GM19023 (cell line): ENCODE measurements at regions not wholly inside any gene's neighbourhood (a gene's known extent, or its start where the extent isn't known, plus 50 kb on each side); places are given as distances from the start of the nearest gene placed in this dataset.
A peak's percentile ranks its signal among the peaks of the same experiment; 100 is the strongest.

Source experiments
- ATAC-seq: cut with Tn5 transposase; IDR thresholded peaks from one replicate; pipeline ENCODE4 v1.9.1; 2021; ENCODE audit warnings: mild to moderate bottlenecking, moderate library complexity; ENCODE audit not compliant: unreplicated experiment

DNA sequence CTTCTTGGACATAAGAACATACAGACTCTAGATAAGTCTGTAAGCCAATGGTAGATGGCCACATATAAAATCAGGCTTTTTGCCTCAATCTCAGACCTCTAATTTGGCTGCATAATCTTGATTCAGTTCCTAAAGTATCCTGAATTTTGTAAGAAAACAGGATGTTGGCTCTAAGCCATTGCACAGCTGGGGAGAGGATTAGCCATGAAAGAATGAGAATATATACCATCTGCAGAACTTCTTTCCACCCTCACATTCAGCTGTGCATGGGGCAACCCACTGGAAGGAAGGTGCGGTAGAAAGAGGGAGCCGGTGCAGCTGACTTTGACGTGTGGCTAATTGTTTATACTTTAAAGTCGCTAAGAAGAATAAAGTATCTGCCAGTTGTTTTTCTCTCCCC, 1061.6 kb upstream of the FAM98A start:
- ATAC-seq: no peak

DNA sequence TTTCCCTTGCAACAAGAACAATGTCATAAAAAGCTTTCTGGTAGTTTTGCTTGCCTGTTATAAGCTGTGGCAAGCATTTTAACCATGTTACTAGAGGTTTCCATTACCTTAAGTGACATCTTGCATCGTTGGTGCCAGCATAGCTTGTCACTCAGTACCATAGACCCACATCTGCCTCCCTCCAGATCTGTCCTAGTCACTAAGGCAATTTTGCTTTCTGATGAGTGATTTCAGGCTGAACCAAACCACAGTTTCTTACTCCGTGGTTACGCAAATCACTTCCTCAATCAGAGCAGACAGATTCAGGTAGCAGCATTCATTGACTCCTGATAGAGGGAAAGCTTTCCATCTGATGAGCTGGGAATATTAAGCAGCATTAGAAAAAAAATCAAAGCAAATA, 1057.5 kb upstream of the FAM98A start:
- ATAC-seq: peak; percentile 85

DNA sequence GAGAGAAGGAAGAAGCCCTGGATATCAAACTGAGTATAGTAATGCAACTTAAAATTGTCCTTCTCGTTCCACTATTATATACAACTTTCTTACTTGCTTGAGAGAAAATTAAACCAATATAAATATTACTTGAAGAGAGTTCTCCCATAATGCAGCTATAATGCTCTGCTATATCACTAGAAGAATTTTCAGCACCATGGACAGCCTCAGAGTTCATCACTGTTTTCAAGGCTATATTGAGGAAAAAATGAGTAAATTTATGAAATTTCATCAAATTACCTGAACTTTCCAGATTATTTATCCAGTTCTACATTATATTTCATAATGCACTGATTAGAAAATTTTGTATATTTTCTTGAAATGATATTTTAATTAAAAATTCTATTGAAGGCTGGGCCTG, 1053.5 kb upstream of the FAM98A start:
- no peak for ATAC-seq

DNA sequence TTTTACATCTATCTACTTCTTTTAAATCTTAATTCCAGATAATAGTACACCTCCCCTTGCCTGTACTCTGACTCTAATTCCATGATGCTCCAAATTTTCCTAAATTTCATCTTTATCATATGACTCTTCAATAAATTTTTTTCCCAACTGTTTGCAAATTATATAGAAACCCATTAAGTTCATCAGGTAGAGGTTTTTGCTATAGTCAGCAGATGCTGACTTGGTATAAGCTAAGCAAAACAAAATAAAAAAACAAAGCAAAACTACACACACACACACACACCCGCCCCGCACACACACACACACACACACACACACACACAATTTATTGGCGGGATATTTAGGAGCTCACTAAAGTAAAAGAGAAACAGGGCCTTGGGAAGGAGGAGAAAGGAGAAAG, 1047.8 kb upstream of the FAM98A start:
- no peak for ATAC-seq

DNA sequence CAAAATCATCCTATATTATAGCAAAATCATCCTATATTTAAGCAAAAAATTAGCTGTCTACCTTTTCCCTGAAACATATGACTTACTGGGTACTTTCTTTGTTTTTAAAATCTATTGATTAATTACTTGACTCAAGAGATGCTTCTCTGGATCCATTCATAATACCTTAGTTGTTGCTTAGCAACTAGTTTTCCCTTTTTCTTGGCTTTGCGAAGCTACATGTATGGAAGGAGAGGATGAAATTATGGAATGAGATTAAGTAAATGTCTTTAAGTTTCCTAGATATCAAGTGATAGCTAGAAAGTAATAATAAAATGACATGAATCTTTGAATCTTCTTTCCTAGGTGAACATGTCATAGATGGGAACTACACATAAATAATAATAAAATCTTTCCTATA, 1033.2 kb upstream of the FAM98A start:
- no peak for ATAC-seq

DNA sequence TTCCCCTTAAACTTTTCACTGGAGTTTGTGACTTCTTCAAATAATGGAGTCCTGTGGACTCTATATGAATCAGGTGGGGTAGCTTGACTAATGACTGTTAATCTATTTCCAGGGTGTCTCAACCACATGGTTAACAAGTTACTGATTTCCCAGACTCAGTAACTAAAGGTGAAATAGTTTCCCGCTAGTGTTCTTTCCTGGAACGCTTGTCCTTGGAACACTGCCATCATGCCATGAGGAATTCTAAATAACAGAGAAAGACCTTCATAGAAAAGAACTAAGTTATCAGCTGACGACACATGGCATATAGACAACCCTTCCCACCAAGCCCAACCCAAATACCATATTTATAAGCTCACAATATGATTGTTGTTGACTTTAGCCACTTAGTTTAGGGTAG, 1027.9 kb upstream of the FAM98A start:
- no peak for ATAC-seq

DNA sequence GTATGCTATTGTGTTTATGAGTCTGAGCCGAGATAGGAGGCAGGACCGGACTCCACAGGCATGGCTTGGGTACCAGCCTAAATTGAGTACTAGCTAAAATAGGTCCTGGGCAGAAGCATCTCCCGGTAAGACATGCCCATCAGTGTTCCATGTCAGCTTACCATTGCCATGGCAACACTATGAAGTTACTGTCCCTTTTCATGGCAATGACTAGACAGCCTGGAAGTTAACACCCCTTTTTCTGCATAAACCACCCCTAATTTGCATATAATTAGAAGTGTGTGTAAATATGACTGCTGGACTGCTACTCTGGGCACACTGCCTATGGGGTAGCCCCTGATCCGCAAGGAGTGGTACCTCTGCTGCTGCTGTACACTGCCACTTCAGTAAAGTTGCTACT, 1005.1 kb upstream of the FAM98A start:
- ATAC-seq: no peak

DNA sequence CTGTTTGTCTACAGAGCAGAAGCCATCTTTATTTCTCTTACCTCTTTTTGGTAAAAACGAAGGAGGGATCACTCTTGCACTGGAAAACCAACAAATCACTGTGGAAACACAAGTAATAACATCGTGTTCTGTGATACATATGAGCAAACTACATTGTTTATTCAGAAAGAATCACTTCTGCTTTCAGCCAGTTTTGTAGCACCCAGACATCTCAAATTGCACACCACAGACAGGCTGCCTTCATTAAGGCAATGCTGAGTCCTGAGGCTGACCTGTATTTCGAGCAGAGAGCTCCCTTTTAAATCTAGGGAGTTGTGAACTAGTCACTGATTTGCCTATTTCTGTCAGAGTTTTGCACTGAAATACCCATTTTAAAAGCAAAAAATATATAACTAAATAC, 1003.2 kb upstream of the FAM98A start:
- no peak for ATAC-seq

DNA sequence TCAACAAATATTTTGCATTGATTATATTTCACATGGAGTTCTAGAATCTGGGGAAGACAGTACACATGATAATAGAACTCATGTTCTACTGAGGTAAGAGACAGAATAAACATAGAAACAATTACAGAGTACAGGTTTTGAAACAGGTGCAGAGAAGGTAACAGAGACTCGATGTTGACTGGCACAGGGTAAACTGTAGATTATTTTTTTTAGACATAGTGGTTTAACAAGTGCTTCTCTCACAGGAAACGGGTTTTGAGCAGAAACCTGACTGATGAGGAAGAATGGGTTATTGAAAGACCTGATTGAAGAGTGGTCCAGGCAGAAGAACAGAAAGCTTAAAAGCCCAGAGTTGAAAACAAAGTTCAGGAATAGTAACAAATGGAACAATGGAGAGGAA, 1002.5 kb upstream of the FAM98A start:
- ATAC-seq: no peak

DNA sequence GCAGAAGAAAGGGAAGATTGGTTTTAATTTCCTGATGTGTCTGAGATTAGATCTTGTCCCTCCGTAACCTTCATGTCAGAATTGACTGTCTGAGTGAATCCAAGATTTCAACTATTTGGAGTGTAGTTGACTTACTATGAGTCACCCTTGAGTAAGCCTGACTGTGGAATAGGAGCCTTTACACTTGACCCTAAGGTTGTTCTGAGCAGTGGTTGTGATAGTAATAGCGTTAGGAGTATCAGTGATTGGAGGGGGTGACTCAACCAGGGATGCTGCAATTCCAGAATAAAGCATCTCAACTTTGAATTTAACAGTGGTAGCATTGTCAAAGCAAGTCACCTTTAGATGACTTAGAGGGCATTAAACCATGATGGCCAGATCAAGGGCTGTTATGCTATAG, 979.5 kb upstream of the FAM98A start:
- no peak for ATAC-seq

DNA sequence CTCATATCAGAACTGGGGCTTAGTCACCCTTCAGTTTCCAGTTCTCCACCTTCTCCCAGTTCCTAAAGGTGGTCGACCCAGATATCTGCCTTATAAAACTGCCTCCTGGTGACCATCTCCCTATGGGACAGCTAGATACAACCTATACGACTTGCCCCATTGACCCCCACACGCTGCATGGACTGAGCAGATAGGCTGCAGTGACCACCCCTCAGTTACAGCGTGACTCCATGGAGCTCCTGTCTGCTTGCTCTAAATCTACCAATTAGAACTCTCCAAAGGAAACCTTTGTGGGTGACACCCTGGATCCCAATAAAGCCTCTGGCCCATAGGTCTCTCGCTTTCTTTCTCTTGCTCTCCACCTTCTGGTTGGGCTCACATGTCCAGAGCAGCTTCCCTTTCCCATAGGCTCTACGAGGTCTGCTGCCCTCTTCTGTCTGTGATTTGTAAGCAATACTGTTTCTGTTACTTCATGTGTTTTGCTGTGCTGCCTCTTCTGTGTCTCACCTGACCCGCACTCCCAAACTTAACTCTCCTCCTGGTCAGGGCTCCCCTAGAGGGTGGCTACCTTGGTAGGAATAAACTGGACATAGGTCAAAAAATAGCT, 971.3 kb upstream of the FAM98A start:
- ATAC-seq: no peak

DNA sequence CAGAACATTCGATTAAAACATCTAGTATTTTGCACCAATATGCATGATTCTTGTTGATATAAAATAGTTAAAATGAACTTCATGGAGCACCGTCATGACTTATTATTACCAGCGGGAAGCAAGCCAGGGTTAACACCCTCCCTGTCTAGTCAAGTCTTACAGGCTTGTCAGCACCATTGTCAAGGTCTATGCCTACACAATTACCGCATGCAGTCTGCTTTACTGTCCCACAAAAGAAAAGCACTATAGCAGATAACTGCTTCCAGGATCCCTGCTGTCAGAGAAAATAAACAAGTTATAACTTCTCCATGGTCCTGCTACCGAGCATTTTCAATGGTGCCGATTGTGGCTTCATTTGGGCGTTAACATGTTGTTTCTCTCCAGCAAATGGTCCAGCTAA, 968.0 kb upstream of the FAM98A start:
- ATAC-seq: no peak

DNA sequence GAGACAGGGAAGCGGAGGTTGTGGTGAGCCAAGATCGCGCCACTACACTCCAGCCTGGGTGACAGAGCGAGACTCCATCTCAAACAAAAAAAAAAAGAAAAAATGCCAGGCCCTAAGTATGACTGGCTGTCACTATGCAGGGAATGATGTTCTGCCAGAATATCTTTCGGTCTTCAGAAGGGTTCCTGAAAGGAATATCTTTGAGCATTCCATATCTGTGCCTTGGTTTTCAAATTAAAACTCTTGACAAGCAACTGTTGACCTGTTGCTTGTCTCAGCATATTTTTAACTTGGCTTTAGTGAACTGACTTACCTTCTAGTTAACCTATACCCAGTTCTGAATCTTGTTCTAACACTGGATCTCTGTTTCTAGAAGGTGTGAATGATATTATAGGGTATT, 953.2 kb upstream of the FAM98A start:
- ATAC-seq: no peak

DNA sequence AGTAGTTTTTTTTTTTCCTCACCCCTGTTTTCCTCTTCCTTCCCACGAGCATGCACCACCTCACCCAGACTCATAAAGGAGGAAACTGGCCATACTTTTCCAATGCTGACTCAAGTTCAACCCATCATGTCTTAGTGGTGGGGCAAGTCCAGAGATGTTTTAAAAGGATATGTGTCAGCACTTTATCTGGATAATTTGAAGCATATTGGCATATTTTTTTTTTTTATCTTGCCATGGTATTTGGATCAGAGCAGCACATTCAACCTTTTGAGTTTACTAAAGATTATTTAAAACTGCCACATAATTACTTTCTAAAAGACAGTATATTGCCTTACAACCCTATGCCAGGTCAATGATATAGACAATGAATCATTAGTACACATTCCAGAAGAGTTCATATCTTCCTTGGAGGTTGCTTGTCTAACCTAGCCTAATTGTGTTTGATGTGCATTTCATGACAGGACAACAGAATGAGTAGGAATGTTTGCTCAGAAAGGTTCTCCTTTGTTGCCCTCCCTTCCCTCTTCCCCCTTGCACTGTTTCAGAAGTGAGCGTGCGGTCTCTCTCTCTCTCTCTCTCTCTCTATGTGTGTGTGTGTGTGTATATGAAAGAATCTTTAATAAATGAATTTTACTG, 950.7 kb upstream of the FAM98A start:
- no peak for ATAC-seq

DNA sequence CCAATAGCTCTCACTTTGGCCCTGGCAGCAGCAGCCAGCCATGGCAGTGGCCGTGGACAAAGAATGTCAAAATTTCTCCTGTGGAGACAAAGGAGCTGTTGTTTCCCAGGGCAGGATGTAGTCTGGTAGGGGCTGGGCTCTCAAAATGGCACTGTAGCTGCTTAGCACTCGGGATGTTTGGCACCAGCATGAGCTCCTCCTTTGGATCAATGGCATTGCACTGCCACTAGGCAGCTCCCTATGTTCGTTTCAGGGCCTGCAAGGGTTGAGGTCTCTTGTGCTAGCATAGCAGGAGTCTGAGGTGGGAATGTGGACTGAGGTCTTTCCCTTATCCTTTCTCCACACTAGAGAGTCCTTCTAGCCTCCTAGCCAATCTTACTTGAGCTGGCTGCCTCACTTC, 948.8 kb upstream of the FAM98A start:
- no peak for ATAC-seq

DNA sequence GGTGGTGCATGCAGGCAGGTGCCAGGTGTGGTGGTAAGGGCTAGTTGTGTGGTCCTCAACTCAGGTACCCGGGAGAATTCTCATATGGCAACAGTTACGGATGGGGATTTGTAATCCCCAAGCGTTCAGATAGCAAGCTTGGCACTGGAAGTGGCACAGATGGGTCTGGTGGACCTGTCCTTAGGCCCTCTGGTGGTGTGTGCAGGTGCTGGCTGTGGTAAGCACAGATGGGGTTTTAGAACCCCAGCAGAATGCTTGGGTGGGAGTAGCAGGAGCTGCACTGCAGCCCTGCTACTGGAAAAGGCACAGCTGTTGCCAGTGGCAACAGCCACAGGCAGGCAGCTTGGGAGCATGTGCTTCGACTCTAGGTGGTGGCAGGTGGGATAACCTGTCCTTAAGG, 948.2 kb upstream of the FAM98A start:
- ATAC-seq: no peak

DNA sequence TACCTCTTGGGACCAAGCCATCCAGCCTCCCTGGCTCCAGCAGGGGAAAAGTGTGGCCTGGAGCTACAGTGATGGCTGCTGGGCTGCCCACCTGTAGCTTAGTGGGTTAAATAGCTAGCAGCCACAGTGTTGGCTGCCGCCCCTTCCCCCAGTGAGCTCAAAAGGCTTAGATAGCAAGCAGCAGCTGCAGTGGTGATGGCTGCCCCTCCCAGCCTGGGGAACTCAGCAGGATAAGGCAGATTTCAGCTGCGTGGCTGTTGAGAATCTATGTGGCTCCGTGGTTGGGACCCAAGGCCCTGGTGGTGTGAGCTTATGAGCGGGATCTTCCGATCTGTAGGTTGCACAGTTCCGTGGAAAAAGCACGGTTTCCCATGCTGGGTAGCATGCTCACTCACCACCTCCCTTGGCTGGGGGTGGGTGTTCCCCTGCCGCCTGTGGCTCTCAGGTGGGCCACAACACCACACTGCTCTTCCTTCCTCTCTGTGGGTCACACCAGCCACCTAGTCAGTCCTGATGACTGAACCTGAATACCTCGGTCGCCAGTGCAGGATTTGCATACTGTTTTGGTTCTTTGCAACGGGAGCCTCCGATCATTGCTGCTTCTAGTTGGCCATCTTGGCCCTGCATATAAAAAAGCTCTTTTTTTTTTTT, 946.5 kb upstream of the FAM98A start:
- ATAC-seq: no peak

DNA sequence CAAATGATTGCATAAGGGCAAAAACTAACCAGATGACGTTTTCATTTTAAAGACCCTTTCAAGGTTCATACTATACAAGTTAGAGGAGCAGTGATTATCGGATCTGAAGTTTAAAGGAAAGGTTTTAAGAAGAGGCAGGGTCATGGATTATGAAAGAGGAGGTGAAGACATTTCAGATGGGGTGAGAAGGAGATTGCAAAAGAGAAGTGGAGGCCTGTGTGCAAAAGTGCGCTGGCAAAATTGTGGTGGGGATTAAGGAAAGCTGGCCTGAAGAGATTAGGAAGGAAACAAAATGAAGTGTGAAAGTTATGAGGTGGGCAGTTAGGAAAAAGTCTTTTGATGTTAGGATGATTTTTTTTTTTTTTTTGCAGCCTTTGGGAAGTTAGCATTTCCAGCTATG, 935.7 kb upstream of the FAM98A start:
- ATAC-seq: no peak

DNA sequence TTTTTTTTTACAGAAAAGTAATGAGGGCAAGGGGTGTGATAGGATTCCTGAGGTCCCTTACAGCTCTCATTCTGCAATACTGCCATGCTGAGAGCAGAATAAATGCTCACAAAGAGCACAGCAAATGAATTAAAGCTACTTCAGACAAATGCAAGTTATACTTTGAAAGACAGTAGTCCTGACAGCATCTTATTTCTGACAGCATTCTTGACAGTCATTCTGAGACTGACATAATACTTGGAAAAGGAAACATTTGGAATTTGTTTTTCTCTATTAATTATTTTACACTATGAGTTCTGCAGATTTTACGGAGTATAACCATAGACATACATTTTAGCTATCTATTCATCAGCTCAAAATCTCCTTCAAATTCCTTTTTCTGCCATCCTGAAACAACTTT, 935.2 kb upstream of the FAM98A start:
- no peak for ATAC-seq

DNA sequence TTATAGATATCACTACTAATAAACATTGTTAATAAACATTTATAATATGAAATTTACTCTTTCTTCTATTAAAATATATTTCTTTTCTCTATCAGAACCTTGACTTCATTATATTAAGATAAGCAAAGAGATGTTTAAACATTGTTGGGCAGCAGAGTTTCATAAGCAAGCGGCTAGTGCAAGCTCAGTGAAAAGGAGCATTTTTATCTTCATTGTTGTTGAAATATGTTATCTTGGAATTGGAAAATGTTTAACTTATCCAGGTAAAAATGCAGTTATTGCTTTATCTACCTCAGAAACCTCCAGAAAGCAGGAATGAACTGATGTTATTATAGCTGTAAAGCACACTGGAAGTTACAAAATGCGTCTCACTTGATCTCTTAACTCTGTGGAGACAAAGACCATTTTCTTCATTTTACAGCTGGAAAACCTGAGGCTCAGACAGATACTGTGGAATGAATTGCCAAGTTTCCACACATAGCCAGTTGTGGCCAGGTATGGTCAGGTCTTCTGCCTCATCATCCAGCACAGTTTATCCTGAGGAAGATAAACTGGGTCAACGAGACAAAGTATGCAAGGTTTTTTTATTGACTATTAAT, 934.6 kb upstream of the FAM98A start:
- ATAC-seq: no peak

DNA sequence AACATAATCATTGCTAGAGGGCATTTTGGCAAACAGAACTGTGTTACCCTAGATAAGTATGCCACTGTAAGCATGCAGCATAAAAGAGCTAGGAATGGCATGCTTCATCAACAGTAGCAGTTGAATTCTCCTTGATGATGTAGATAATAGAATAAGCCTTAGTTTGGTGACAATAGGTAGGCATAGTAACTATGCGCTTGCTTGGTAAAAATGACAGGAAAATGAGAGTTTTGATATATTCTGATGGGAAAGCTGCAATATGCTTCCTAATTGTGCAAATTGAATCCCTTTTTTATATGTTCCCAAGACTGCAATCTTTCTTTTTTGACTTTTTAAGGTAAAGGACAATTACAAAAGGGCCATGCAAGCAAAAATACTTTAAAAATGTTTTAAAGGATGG, 930.9 kb upstream of the FAM98A start:
- no peak for ATAC-seq

DNA sequence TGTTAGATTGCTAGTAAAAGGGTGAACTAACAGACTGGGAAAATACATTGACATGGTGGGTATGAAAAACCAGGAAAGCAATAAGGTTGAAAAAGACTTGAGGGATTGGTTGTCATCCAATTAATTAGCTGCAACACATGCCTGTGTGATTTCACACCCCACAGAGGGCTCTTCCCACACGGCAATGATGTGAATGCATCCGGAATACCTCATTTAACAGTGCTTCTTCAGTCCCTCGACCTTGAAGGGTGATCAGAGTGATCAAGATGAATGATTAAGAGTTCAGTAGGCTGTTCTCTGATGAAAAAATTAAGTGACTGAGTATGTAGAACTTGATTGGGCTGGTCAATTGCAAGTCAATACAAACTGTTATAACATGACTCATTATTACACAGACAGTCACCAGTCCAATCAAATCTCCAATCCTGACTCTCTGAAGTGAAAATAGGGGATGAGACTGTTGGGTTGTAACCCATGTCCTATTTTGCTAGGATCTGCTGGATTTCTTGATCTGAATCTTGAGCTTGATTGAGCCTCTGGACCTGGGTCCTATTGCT, 924.9 kb upstream of the FAM98A start:
- ATAC-seq: no peak
